ENCODE measurements at regions not wholly inside any gene's neighbourhood (a gene's known extent, or its start where the extent isn't known, plus 50 kb on each side); places are given as distances from the start of the nearest gene placed in this dataset.
A peak's percentile ranks its signal among the peaks of the same experiment; 100 is the strongest.
"Not testable (repeated sequence)": the region's sequence is repeated elsewhere in the genome, so short reads cannot be mapped to it uniquely, and the experiment has no call there.

GRCh38 chr14:50020799-50021198 lies 95.6 kb downstream of the VCPKMT start:
- DNase-seq = no peak

GRCh38 chr14:50021261-50022031 lies 94.9 kb downstream of the VCPKMT start:
- no peak for DNase-seq

- no peak for DNase-seq
Measured at GRCh38 chr14:50022661-50023060, 93.7 kb downstream of the VCPKMT start.

- peak; percentile 46 for DNase-seq
Measured at GRCh38 chr14:50023671-50024490, 92.5 kb downstream of the VCPKMT start.

- no peak for DNase-seq
Measured at GRCh38 chr14:50025073-50025472, 91.3 kb downstream of the VCPKMT start.

GRCh38 chr14:50025776-50026175 lies 90.6 kb downstream of the VCPKMT start:
- no peak for DNase-seq

GRCh38 chr14:50026396-50026795 lies 90.0 kb downstream of the VCPKMT start:
- no peak for DNase-seq

- DNase-seq = peak; percentile 60
Measured at GRCh38 chr14:50027816-50028215, 88.6 kb downstream of the VCPKMT start.

- DNase-seq = no peak
Measured at GRCh38 chr14:50028458-50028857, 87.9 kb downstream of the VCPKMT start.

- no peak for DNase-seq
Measured at GRCh38 chr14:50030036-50030435, 86.3 kb downstream of the VCPKMT start.

- DNase-seq = not testable (repeated sequence)
Measured at GRCh38 chr14:50030911-50031310, 85.5 kb downstream of the VCPKMT start.

- DNase-seq = no peak
Measured at GRCh38 chr14:50031602-50032313, 84.6 kb downstream of the VCPKMT start.

GRCh38 chr14:50032462-50033167 lies 83.8 kb downstream of the VCPKMT start:
- not testable (repeated sequence) for DNase-seq

- DNase-seq = no peak
Measured at GRCh38 chr14:50035214-50035613, 81.2 kb downstream of the VCPKMT start.

GRCh38 chr14:50036211-50036610 lies 80.2 kb downstream of the VCPKMT start:
- DNase-seq = no peak

GRCh38 chr14:50036637-50037036 lies 79.7 kb downstream of the VCPKMT start:
- no peak for DNase-seq

- DNase-seq = no peak
Measured at GRCh38 chr14:50037240-50037639, 79.1 kb downstream of the VCPKMT start.

GRCh38 chr14:50037852-50038251 lies 78.5 kb downstream of the VCPKMT start:
- DNase-seq = no peak

- DNase-seq = no peak
Measured at GRCh38 chr14:50038398-50039119, 77.8 kb downstream of the VCPKMT start.

- DNase-seq = no peak
Measured at GRCh38 chr14:50039120-50039517, 77.3 kb downstream of the VCPKMT start.

- DNase-seq = no peak
Measured at GRCh38 chr14:50039734-50040400, 76.5 kb downstream of the VCPKMT start.

- DNase-seq = no peak
Measured at GRCh38 chr14:50040401-50040775, 76.0 kb downstream of the VCPKMT start.

Data from right hindlimb (tissue), 1 donor.